ENCODE measurements at regions not wholly inside any gene's neighbourhood (a gene's known extent, or its start where the extent isn't known, plus 50 kb on each side); places are given as distances from the start of the nearest gene placed in this dataset.

- Histone ChIP-seq H3K18ac (ENCODE audit: low read length) (no peak overlapping the region), H3K4ac (ENCODE audit: low read depth, low read length) (no peak overlapping the region), H3K79me2 (ENCODE audit: control insufficient read depth, insufficient read depth, low read length) (no peaks in the 10 kb centered on the region), H3K56ac (ENCODE audit: low read length) (no peak overlapping the region), H2BK15ac (replicated peaks; ENCODE audit: low read depth) (no peak overlapping the region), H3K4me3 (ENCODE audit: low read length) (no peak overlapping the region), H3K79me1 (ENCODE audit: low read length) (no peaks in the 10 kb centered on the region), H4K8ac (ENCODE audit: low read depth, low read length) (no peak overlapping the region), H3K27me3 (ENCODE audit: insufficient read depth, low read length, poor library complexity) (no peaks in the 10 kb centered on the region), H2AK5ac (ENCODE audit: low read length) (no peak overlapping the region), H2BK120ac (ENCODE audit: low read depth, low read length) (no peak overlapping the region), H3K27ac (ENCODE audit: low read depth, low read length) (no peak overlapping the region), H3K36me3 (ENCODE audit: control insufficient read depth, insufficient read depth, low read length) (no peaks in the 10 kb centered on the region), H3K9ac (ENCODE audit: low read length) (no peak overlapping the region), H4K5ac (ENCODE audit: low read length) (no peak overlapping the region), H2BK5ac (ENCODE audit: low read length) (no peak overlapping the region), H3K4me1 (ENCODE audit: control insufficient read depth, low read depth, low read length) (no peaks in the 10 kb centered on the region), H3K23ac (ENCODE audit: low read length) (no peak overlapping the region), H3K4me2 (ENCODE audit: low read length) (no peak overlapping the region)
- no peak for DNase-seq
- no CpG with 5 or more reads among the region's 5 CpGs for WGBS (ENCODE audit: extremely low coverage, insufficient coverage, low lambda C conversion rate)
These were observed 144.6 kb downstream of the TFAP2C start for GRCh38 chr20:56773749-56774148.

- Histone ChIP-seq H3K23ac (ENCODE audit: low read length) (no peak overlapping the region), H2BK120ac (ENCODE audit: low read depth, low read length) (no peak overlapping the region), H2BK15ac (replicated peaks; ENCODE audit: low read depth) (no peak overlapping the region), H3K56ac (ENCODE audit: low read length) (no peak overlapping the region), H3K4me3 (ENCODE audit: low read length) (no peak overlapping the region), H2AK5ac (ENCODE audit: low read length) (no peak overlapping the region), H4K8ac (ENCODE audit: low read depth, low read length) (no peak overlapping the region), H3K36me3 (ENCODE audit: control insufficient read depth, insufficient read depth, low read length) (no peaks in the 10 kb centered on the region), H3K79me1 (ENCODE audit: low read length) (no peaks in the 10 kb centered on the region), H4K5ac (ENCODE audit: low read length) (no peak overlapping the region), H3K4ac (ENCODE audit: low read depth, low read length) (no peak overlapping the region), H3K18ac (ENCODE audit: low read length) (no peak overlapping the region), H3K27me3 (ENCODE audit: insufficient read depth, low read length, poor library complexity) (no peaks in the 10 kb centered on the region), H3K4me2 (ENCODE audit: low read length) (no peak overlapping the region), H3K4me1 (ENCODE audit: control insufficient read depth, low read depth, low read length) (no peaks in the 10 kb centered on the region), H3K9ac (ENCODE audit: low read length) (no peak overlapping the region), H3K27ac (ENCODE audit: low read depth, low read length) (no peak overlapping the region), H2BK5ac (ENCODE audit: low read length) (no peak overlapping the region), H3K79me2 (ENCODE audit: control insufficient read depth, insufficient read depth, low read length) (no peaks in the 10 kb centered on the region)
- no CpG with 5 or more reads among the region's 5 CpGs for WGBS (ENCODE audit: extremely low coverage, insufficient coverage, low lambda C conversion rate)
- DNase-seq: no peak
These were observed 145.8 kb downstream of the TFAP2C start for GRCh38 chr20:56774873-56775272.

GRCh38 chr20:56776345-56776744 lies 147.2 kb downstream of the TFAP2C start:
- Histone ChIP-seq H3K4me1 (ENCODE audit: control insufficient read depth, low read depth, low read length) (no peaks in the 10 kb centered on the region), H2BK5ac (ENCODE audit: low read length) (no peak overlapping the region), H3K4me2 (ENCODE audit: low read length) (no peak overlapping the region), H4K5ac (ENCODE audit: low read length) (no peak overlapping the region), H3K18ac (ENCODE audit: low read length) (no peak overlapping the region), H2BK15ac (replicated peaks; ENCODE audit: low read depth) (no peak overlapping the region), H2BK120ac (ENCODE audit: low read depth, low read length) (no peak overlapping the region), H3K23ac (ENCODE audit: low read length) (no peak overlapping the region), H3K4me3 (ENCODE audit: low read length) (no peak overlapping the region), H3K56ac (ENCODE audit: low read length) (no peak overlapping the region), H3K4ac (ENCODE audit: low read depth, low read length) (no peak overlapping the region), H3K27ac (ENCODE audit: low read depth, low read length) (no peak overlapping the region), H3K79me2 (ENCODE audit: control insufficient read depth, insufficient read depth, low read length) (no peaks in the 10 kb centered on the region), H4K8ac (ENCODE audit: low read depth, low read length) (no peak overlapping the region), H3K79me1 (ENCODE audit: low read length) (no peaks in the 10 kb centered on the region), H3K36me3 (ENCODE audit: control insufficient read depth, insufficient read depth, low read length) (no peaks in the 10 kb centered on the region), H3K9ac (ENCODE audit: low read length) (no peak overlapping the region), H3K27me3 (ENCODE audit: insufficient read depth, low read length, poor library complexity) (no peaks in the 10 kb centered on the region), H2AK5ac (ENCODE audit: low read length) (no peak overlapping the region)
- no CpG with 5 or more reads among the region's 9 CpGs for WGBS (ENCODE audit: extremely low coverage, insufficient coverage, low lambda C conversion rate)
- no peak for DNase-seq

- no peak overlapping the region for H3K27ac ChIP-seq (ENCODE audit: low read depth, low read length)
- no peak overlapping the region for H3K23ac ChIP-seq (ENCODE audit: low read length)
- DNase-seq: peak; percentile 51
- H3K4me1 ChIP-seq (ENCODE audit: control insufficient read depth, low read depth, low read length): no peaks in the 10 kb centered on the region
- no peaks in the 10 kb centered on the region for H3K36me3 ChIP-seq (ENCODE audit: control insufficient read depth, insufficient read depth, low read length)
- H3K56ac ChIP-seq (ENCODE audit: low read length): no peak overlapping the region
- no peak overlapping the region for H2BK120ac ChIP-seq (ENCODE audit: low read depth, low read length)
- H3K27me3 ChIP-seq (ENCODE audit: insufficient read depth, low read length, poor library complexity): no peaks in the 10 kb centered on the region
- no CpG with 5 or more reads among the region's 8 CpGs for WGBS (ENCODE audit: extremely low coverage, insufficient coverage, low lambda C conversion rate)
- H3K4me2 ChIP-seq (ENCODE audit: low read length): no peak overlapping the region
- H3K79me1 ChIP-seq (ENCODE audit: low read length): no peaks in the 10 kb centered on the region
- H3K18ac ChIP-seq (ENCODE audit: low read length): peak overlapping the region; percentile 20
- H3K4me3 ChIP-seq (ENCODE audit: low read length): no peak overlapping the region
- no peak overlapping the region for H3K9ac ChIP-seq (ENCODE audit: low read length)
- H4K8ac ChIP-seq (ENCODE audit: low read depth, low read length): no peak overlapping the region
- H3K79me2 ChIP-seq (ENCODE audit: control insufficient read depth, insufficient read depth, low read length): no peaks in the 10 kb centered on the region
- no peak overlapping the region for H4K5ac ChIP-seq (ENCODE audit: low read length)
- H2AK5ac ChIP-seq (ENCODE audit: low read length): no peak overlapping the region
- H2BK15ac ChIP-seq (replicated peaks; ENCODE audit: low read depth): no peak overlapping the region
- no peak overlapping the region for H3K4ac ChIP-seq (ENCODE audit: low read depth, low read length)
- no peak overlapping the region for H2BK5ac ChIP-seq (ENCODE audit: low read length)
These were observed 149.7 kb downstream of the TFAP2C start for GRCh38 chr20:56778765-56779195.

GRCh38 chr20:56779452-56780143 lies 150.5 kb downstream of the TFAP2C start:
- Histone ChIP-seq H3K23ac (ENCODE audit: low read length) (no peak overlapping the region), H4K5ac (ENCODE audit: low read length) (no peak overlapping the region), H2AK5ac (ENCODE audit: low read length) (no peak overlapping the region), H3K4me2 (ENCODE audit: low read length) (no peak overlapping the region), H2BK15ac (replicated peaks; ENCODE audit: low read depth) (no peak overlapping the region), H3K9ac (ENCODE audit: low read length) (no peak overlapping the region), H3K79me2 (ENCODE audit: control insufficient read depth, insufficient read depth, low read length) (no peaks in the 10 kb centered on the region), H3K79me1 (ENCODE audit: low read length) (no peaks in the 10 kb centered on the region), H3K4me1 (ENCODE audit: control insufficient read depth, low read depth, low read length) (no peaks in the 10 kb centered on the region), H3K27ac (ENCODE audit: low read depth, low read length) (no peak overlapping the region), H3K18ac (ENCODE audit: low read length) (no peak overlapping the region), H3K4ac (ENCODE audit: low read depth, low read length) (no peak overlapping the region), H2BK120ac (ENCODE audit: low read depth, low read length) (no peak overlapping the region), H3K4me3 (ENCODE audit: low read length) (no peak overlapping the region), H3K27me3 (ENCODE audit: insufficient read depth, low read length, poor library complexity) (no peaks in the 10 kb centered on the region), H4K8ac (ENCODE audit: low read depth, low read length) (no peak overlapping the region), H2BK5ac (ENCODE audit: low read length) (no peak overlapping the region), H3K36me3 (ENCODE audit: control insufficient read depth, insufficient read depth, low read length) (no peaks in the 10 kb centered on the region), H3K56ac (ENCODE audit: low read length) (no peak overlapping the region)
- no CpG with 5 or more reads among the region's 11 CpGs for WGBS (ENCODE audit: extremely low coverage, insufficient coverage, low lambda C conversion rate)
- peak; percentile 26 for DNase-seq

- no peaks in the 10 kb centered on the region for H3K4me1 ChIP-seq (ENCODE audit: control insufficient read depth, low read depth, low read length)
- H3K79me1 ChIP-seq (ENCODE audit: low read length): no peaks in the 10 kb centered on the region
- H2AK5ac ChIP-seq (ENCODE audit: low read length): no peak overlapping the region
- no peak overlapping the region for H3K4ac ChIP-seq (ENCODE audit: low read depth, low read length)
- no peak overlapping the region for H3K4me2 ChIP-seq (ENCODE audit: low read length)
- no CpG with 5 or more reads among the region's 7 CpGs for WGBS (ENCODE audit: extremely low coverage, insufficient coverage, low lambda C conversion rate)
- no peak overlapping the region for H3K4me3 ChIP-seq (ENCODE audit: low read length)
- no peaks in the 10 kb centered on the region for H3K79me2 ChIP-seq (ENCODE audit: control insufficient read depth, insufficient read depth, low read length)
- H3K23ac ChIP-seq (ENCODE audit: low read length): no peak overlapping the region
- no peak overlapping the region for H3K56ac ChIP-seq (ENCODE audit: low read length)
- no peak overlapping the region for H2BK15ac ChIP-seq (replicated peaks; ENCODE audit: low read depth)
- no peak overlapping the region for H3K9ac ChIP-seq (ENCODE audit: low read length)
- no peak overlapping the region for H3K18ac ChIP-seq (ENCODE audit: low read length)
- no peak overlapping the region for H2BK5ac ChIP-seq (ENCODE audit: low read length)
- no peak overlapping the region for H3K27ac ChIP-seq (ENCODE audit: low read depth, low read length)
- H3K36me3 ChIP-seq (ENCODE audit: control insufficient read depth, insufficient read depth, low read length): no peaks in the 10 kb centered on the region
- no peak overlapping the region for H4K8ac ChIP-seq (ENCODE audit: low read depth, low read length)
- no peak overlapping the region for H2BK120ac ChIP-seq (ENCODE audit: low read depth, low read length)
- no peak for DNase-seq
- H3K27me3 ChIP-seq (ENCODE audit: insufficient read depth, low read length, poor library complexity): no peaks in the 10 kb centered on the region
- H4K5ac ChIP-seq (ENCODE audit: low read length): no peak overlapping the region
These were observed 151.2 kb downstream of the TFAP2C start for GRCh38 chr20:56780266-56780665.
